ENCODE measurements at regions not wholly inside any gene's neighbourhood (a gene's known extent, or its start where the extent isn't known, plus 50 kb on each side); places are given as distances from the start of the nearest gene placed in this dataset.
"Not testable (repeated sequence)": the region's sequence is repeated elsewhere in the genome, so short reads cannot be mapped to it uniquely, and the experiment has no call there.

- no peak for DNase-seq
Measured at GRCh38 chr22:26811647-26811992, 154.2 kb downstream of the MIAT start.

GRCh38 chr22:26812731-26813130 is 155.3 kb downstream of the MIAT start:
- DNase-seq, result no peak

DNA sequence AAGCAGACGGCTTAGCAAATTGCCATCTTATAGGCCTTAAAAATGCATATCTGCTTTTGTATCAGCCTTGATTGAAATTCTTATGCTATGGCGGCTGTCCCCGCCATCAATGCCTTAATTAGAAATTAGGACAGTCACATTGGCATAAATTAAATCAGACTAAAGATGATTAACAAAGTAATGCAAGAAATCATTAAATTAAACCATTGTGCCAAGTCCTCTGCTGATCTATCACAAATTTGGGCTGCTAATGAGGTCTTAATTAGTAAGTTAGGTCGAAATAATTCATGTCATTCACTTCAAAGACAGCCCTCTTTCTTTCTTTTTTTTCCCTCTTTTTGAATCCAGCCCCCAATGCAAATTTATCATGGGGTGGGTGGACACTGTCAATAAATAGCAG is 159.3 kb downstream of the MIAT start:
- DNase-seq, result no peak

DNA sequence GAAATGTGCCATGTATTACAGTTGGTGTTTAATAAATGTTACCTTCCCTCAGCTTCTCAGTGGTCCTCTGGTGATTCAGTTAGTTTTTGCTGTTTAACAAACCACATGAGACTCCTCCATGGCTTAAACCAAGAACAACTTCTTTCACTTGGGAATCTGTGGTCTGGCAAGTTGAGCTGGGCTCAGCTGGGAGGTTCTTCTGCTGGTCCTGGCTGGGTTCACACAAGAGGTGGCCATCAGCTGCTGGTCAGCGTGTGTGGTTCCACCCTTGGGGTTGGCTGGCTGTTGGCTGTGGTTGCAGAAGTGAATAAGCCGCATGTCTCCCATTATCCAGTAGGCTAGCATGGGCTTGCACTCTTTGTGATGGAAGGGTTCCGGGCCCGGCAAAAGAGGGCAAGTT is 160.5 kb downstream of the MIAT start:
- DNase-seq, result no peak

GRCh38 chr22:26821854-26822253 is 164.5 kb downstream of the MIAT start:
- DNase-seq, result no peak

- no peak for DNase-seq
Measured at GRCh38 chr22:26822313-26822712, 164.9 kb downstream of the MIAT start.

GRCh38 chr22:26823966-26824365 is 166.6 kb downstream of the MIAT start:
- DNase-seq, result no peak

DNA sequence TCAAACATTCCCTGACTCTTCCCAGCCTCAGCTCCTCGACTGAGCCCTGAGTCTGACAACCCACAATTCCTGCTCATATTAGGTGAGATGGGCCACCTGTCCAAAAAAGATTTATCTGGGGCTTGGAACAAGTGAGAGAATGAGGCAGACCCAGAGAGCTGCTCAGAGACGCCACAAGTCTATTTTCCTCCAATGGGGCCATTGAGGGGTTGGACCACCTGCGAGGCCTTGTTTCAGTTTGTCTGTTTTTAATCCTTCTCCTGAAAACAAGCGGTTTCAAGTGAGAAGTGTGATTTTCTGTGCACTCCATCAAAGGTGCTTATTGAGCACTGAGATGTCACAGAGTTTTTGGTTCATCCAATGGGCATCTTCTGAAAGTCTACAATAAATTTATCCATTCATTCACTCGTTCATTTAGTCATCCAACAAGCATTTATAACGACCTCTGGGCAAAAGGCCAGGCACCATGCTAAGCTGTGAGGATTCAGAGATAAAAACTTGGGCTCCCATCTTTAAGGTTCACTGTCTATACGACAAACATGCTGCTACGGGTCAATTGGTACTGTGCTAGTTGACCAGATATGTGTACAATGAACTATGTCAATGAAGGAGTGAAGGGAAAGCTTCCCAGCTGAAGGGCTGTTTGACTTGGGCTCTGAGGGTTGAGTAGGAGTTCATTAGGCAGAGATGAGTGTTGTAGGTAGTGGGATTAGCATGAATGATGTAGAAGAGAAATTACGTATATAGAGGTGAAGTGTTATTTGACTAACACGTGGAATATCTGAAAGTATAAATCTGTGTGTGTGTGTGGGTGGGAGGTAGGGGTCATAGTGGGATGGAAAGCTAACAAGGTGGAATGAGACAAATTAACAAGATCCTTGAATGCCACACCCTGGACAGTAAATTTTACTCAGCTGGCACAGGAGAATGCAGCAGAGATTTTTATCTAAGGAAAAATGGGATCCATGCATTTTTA is 168.9 kb downstream of the MIAT start:
- DNase-seq, result no peak

GRCh38 chr22:26827611-26828010 is 170.2 kb downstream of the MIAT start:
- no peak for DNase-seq

- DNase-seq, result no peak
Measured at GRCh38 chr22:26828311-26828710, 170.9 kb downstream of the MIAT start.

- DNase-seq, result no peak
Measured at GRCh38 chr22:26830837-26831236, 173.4 kb downstream of the MIAT start.

GRCh38 chr22:26835023-26835422 is 177.6 kb downstream of the MIAT start:
- DNase-seq, result no peak

- no peak for DNase-seq
Measured at GRCh38 chr22:26835929-26836528, 178.6 kb downstream of the MIAT start.

DNA sequence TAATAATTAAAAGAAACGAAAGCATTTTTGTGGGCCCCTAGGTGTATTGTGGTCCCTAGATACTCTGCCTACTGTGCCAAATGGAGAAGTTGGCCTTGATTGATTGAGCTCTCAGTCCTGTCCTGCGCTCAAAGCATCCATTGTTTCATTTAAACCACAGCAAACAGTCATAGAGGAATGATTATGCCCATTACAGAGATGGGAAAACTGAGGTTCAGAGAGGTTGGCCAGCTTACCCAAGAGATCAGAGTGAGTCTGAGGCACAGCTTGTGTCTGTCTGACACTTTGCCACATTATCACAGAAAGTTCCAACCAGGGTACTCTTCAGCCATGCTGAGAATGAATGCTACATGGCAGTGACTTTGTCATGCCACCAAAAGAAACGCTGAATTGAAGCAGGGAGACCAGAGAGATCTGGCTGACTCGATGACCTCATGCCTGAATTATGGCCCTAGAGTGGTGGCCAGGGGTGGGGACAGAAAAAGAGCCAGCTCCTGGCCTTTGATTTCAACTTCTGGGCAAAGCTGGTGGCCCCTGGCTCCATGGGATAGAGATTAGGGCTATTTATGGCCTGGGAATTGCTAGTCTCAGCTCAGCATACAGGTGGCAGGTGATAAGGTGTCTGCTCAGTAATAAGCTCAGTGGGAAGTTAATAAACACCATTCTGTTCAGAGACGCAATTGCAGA is 180.5 kb downstream of the MIAT start:
- no peak for DNase-seq

DNA sequence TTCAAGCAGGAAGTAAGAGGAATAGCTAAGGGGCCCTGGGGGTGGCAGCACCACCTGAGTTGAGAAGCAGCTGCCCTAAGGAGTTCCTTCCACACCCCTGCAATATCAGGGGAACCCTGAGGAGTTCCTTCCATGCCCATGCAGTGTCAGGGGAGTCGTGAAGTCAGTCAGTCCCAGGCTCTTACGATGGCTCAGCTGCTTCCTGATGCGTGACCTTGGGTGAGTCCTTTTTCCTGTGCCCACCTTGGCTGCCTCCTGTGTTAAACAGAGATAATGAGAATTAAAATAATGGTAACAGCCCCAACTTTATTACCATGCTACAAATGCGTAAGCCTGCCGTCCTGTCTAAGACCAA is 181.1 kb downstream of the MIAT start:
- DNase-seq, result no peak

- no peak for DNase-seq
Measured at GRCh38 chr22:26839216-26839615, 181.8 kb downstream of the MIAT start.

DNA sequence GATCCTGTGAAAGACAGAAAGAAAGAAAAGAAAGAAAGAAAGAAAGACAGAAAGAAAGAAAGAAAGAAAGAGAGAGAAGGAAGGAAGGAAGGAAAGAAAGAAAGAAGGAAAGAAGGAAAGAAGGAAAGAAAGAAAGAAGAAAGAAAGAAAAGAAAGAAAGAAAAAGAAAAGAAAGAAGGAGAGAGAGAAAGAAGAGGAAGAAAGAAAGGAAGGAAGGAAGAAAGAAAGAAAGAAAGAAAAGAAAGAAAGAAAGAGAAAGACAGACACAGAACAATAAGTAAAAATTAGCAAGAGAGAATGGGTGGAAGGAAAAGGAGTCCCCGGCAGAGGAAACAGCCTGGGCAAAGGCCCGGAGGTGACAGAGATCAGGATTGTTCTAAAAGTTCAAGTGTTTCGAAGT is 183.4 kb downstream of the MIAT start:
- not testable (repeated sequence) for DNase-seq

DNA sequence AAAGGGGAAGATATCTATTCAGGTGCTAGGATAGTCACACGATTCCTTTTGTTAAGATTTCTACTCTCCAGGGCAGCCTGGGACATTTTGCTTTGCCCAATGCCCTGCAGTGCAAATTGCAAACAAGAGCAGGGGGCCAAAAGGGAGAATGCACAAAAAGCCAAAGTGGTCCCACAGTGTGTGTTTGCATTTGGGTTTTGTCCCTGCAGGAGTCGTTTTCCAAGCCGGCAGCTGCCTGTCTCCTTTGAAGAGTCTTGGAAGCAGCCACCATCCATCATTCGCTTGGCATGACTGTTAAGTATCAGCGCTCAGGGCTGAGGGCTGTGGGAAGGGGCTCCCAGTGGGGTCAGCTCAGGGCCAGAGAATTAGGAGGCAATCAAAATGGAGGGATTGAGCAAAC is 184.7 kb downstream of the MIAT start:
- no peak for DNase-seq

- DNase-seq, result no peak
Measured at GRCh38 chr22:26845021-26845743, 187.8 kb downstream of the MIAT start.

DNA sequence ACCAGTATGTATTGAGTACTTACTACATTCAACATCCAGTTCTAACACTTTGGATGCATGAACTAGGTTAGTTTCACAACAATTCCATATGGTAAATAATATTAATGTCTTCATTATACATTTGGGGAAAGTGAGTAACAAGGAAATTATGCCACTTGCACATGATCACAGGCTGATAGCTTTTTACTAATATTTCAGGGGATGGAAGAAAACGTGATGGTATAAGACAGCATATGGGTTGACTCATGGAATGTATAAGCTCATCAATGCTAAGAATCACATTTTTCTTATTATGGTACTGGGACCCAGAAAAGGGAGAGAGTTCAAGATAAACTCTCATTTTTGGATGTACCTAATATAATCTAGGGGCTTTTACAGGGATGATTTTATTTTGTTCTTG is 188.7 kb downstream of the MIAT start:
- no peak for DNase-seq

DNA sequence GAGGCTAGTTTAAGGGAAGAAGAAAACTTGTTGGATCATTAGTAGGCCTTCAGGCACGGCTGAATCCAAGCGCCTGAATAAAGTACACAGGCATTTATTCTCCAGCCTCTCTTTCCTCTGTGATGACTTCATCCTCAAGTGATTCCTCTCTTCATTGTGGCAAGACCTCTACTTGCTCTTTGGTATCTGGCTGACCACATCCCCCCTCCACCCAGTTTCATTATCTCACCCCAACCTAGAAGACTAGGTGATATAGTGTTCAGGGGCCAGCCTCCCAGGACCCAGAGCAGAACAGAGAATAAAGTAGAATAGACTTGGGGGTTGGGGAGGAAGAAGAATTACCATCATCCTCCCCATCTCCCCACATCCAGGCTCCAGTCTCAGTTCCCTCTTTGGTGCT is 189.3 kb downstream of the MIAT start:
- DNase-seq, result no peak

GRCh38 chr22:26847046-26847445 is 189.7 kb downstream of the MIAT start:
- DNase-seq, result no peak

DNA sequence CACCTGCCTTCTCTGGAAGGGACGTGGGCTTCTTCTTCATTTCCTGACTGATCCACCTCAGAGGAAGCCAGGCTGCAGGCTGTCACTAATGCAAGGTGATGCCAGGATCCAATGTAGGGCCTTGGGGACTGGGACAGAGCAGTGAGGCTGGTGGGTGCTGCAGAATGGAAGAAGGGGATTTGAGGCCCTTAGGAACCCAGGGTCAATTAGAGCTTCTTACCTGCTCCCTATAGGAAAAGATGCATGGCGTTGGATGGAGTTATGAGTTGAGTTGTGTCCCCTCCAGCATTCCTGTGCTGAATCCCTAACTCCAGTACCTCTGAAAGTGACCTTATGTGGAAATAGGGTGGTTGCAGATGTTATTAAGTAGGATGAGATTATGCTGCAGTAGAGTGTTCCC is 190.4 kb downstream of the MIAT start:
- no peak for DNase-seq
